Smooth muscle cell (in vitro differentiated cells): ENCODE measurements at regions not wholly inside any gene's neighbourhood (a gene's known extent, or its start where the extent isn't known, plus 50 kb on each side); places are given as distances from the start of the nearest gene placed in this dataset.

ENCODE experiments used
- DNase-seq: peaks from one replicate; lab custom pipeline; 2025; ENCODE audit not compliant: unreplicated experiment; lab: John Stamatoyannopoulos, UW
- H2AFZ ChIP-seq: fragments of 200-600 bp; sonication (generic); 2 replicates; pipeline ENCODE4 v1.6.0; 2016; ENCODE audit warnings: antibody characterized with exemption, low read depth, mild to moderate bottlenecking
- H3F3A ChIP-seq: fragments of 200-600 bp; sonication (generic); 2 replicates; pipeline ENCODE4 v1.6.0; 2017; ENCODE audit warnings: antibody characterized with exemption, low read depth
- H3K27ac ChIP-seq: fragments of 200-600 bp; sonication (generic); 2 replicates; pipeline ENCODE4 v1.5.1; 2016; ENCODE audit warnings: low read depth, mild to moderate bottlenecking
- H3K27me3 ChIP-seq: fragments of 200-600 bp; sonication (generic); 2 replicates; pipeline ENCODE4 v1.6.1; 2016; ENCODE audit warnings: low read depth, mild to moderate bottlenecking
- H3K36me3 ChIP-seq: fragments of 200-600 bp; sonication (generic); 2 replicates; pipeline ENCODE4 v1.5.1; 2016; ENCODE audit warnings: low read depth
- H3K4me1 ChIP-seq: fragments of 200-600 bp; sonication (generic); 2 replicates; pipeline ENCODE4 v1.5.1; 2016; ENCODE audit warnings: low read depth
- H3K4me2 ChIP-seq: fragments of 200-600 bp; sonication (generic); 2 replicates; pipeline ENCODE4 v1.6.0; 2016; ENCODE audit warnings: mild to moderate bottlenecking
- H3K4me3 ChIP-seq: fragments of 200-600 bp; sonication (generic); 2 replicates; pipeline ENCODE4 v1.5.1; 2016; ENCODE audit warnings: mild to moderate bottlenecking
- H3K79me2 ChIP-seq: fragments of 200-600 bp; sonication (generic); 2 replicates; pipeline ENCODE4 v1.6.0; 2016; ENCODE audit warnings: low read depth, mild to moderate bottlenecking
- H3K9ac ChIP-seq: fragments of 200-600 bp; sonication (generic); 2 replicates; pipeline ENCODE4 v1.6.0; 2016; ENCODE audit warnings: low read depth
- H3K9me3 ChIP-seq: fragments of 200-600 bp; sonication (generic); replicated peaks from 2 replicates; pipeline ENCODE4 v1.5.1; 2016; ENCODE audit warnings: low read depth
- H4K20me1 ChIP-seq: fragments of 200-600 bp; sonication (generic); 2 replicates; pipeline ENCODE4 v1.6.0; 2016; ENCODE audit warnings: low read depth
- WGBS: methylation state at CpG from one replicate; pipeline ENCODE4 v1.1.7; 2016; ENCODE audit warnings: low lambda C conversion rate; 5-methylcytosine and 5-hydroxymethylcytosine counted together
- TF ChIP-seq, protein P1 (sequence below): fragments of 200-600 bp; sonication (generic); IDR thresholded peaks from 2 replicates; pipeline ENCODE4 v1.5.1; 2017; ENCODE audit warnings: borderline replicate concordance, mild to moderate bottlenecking, antibody characterized with exemption; ENCODE audit not compliant: insufficient read depth, poor library complexity, severe bottlenecking

DNA sequence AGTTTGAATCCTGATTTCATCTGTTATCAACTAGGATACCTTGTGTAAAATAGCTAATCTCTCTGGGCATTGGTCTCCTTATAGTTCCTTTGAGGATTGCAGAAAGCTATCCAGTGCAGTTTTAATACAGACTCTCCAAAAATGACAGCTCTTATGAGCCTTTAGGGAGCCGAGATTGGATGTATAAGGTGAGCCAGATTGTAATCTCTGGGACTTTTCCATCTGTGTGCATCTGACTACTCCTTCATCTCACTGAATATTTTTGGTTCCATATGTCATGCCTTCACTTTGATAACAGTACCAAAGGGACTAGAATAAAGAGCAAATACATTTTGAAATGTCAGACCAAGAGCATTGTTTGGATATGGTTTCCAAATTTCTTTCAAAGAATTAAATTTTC, 367.2 kb downstream of the TMEM232 start:
- H3K79me2 ChIP-seq: no peaks in the 10 kb centered on the region

DNA sequence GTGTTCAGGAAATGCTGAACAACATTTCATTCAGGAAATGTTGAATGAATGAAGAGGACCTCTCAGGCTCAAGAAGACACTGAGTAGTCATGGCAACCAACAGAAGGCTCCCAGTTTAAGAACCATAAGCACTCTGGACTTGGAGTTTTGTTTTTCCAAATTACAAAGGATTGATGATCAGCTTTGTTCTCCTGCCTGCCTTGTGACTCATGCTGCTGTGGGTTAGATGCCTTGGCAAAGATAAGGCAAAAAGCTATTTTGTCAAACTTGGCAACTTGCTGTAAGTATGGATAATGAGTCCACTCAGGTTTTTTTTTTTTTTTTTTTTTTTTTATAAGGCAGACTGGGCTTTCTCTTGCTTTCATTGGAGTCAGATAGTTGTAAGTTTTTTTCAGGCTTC, 365.0 kb downstream of the TMEM232 start:
- Histone ChIP-seq H3K9ac (no peak overlapping the region), H3K79me2 (no peaks in the 10 kb centered on the region), H3K4me1 (no peaks in the 10 kb centered on the region), H3F3A (no peaks in the 10 kb centered on the region), H3K27me3 (no peaks in the 10 kb centered on the region), H3K36me3 (no peaks in the 10 kb centered on the region), H2AFZ (no peak overlapping the region), H4K20me1 (no peaks in the 10 kb centered on the region), H3K4me3 (no peak overlapping the region), H3K4me2 (no peak overlapping the region), H3K9me3 (no peaks in the 10 kb centered on the region), H3K27ac (no peak overlapping the region)
- DNase-seq: no peak
- TF ChIP-seq, protein P1, sequence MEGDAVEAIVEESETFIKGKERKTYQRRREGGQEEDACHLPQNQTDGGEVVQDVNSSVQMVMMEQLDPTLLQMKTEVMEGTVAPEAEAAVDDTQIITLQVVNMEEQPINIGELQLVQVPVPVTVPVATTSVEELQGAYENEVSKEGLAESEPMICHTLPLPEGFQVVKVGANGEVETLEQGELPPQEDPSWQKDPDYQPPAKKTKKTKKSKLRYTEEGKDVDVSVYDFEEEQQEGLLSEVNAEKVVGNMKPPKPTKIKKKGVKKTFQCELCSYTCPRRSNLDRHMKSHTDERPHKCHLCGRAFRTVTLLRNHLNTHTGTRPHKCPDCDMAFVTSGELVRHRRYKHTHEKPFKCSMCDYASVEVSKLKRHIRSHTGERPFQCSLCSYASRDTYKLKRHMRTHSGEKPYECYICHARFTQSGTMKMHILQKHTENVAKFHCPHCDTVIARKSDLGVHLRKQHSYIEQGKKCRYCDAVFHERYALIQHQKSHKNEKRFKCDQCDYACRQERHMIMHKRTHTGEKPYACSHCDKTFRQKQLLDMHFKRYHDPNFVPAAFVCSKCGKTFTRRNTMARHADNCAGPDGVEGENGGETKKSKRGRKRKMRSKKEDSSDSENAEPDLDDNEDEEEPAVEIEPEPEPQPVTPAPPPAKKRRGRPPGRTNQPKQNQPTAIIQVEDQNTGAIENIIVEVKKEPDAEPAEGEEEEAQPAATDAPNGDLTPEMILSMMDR: no peak

More for the DNA sequence above, 367.2 kb downstream of the TMEM232 start:
- no peak for DNase-seq
- H3K4me3 ChIP-seq: no peak overlapping the region
- no peaks in the 10 kb centered on the region for H3K27me3 ChIP-seq
- TF ChIP-seq, protein P1: no peak
- no peak overlapping the region for H3K9ac ChIP-seq
- no peaks in the 10 kb centered on the region for H3K4me1 ChIP-seq
- no peak overlapping the region for H3K4me2 ChIP-seq
- no peaks in the 10 kb centered on the region for H3K36me3 ChIP-seq
- 95% methylated on average over 1 of the region's 1 CpG for WGBS
- H2AFZ ChIP-seq: no peak overlapping the region
- H3F3A ChIP-seq: no peaks in the 10 kb centered on the region
- no peak overlapping the region for H3K27ac ChIP-seq
- H3K9me3 ChIP-seq: no peaks in the 10 kb centered on the region
- H4K20me1 ChIP-seq: no peaks in the 10 kb centered on the region

DNA sequence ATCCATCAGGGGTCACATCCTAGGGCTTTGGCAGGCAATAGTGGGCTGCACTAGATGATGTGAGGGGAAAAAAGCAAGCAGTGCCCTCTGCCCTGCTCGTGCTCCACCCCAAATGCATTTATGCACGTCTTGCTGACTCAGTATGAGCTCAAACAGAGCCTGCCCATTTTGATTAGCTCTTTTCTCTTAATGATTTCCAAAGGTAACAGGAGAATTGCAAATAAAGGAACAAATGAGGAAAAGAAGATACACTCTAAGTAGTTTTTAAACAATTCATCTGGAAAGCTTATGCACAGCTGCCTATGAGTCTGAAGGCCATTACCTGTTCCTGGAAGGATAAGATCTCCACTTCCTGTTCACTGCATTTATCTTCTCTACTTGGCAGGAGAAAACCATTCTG, 364.2 kb downstream of the TMEM232 start:
- H3K4me2 ChIP-seq: no peak overlapping the region

DNA sequence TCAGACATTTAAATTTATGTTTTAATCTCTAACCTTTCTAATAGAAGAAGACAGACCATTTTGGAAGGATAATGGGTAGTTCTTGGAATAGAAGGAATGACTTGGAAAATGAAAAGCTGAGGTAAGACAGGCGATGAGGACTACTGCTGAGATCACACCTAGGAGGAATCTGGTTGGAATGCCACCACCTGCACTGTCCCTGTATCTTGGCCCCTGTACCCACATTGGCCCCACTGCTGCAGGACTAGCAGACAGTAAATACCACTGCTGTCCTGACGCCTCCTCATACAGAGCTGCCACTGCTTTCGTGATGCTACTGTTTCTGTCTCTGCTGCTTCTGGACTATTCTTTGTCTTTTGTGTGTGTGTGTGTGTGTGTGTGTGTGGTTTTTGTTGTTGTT, 359.8 kb downstream of the TMEM232 start:
- Histone ChIP-seq H3K79me2 (no peaks in the 10 kb centered on the region), H3K27me3 (no peaks in the 10 kb centered on the region), H3K4me2 (no peak overlapping the region), H3K4me3 (no peak overlapping the region), H3F3A (no peaks in the 10 kb centered on the region), H3K9ac (no peak overlapping the region), H3K4me1 (no peaks in the 10 kb centered on the region), H3K27ac (no peak overlapping the region), H3K9me3 (no peaks in the 10 kb centered on the region), H4K20me1 (no peaks in the 10 kb centered on the region), H3K36me3 (no peaks in the 10 kb centered on the region), H2AFZ (no peak overlapping the region)
- no peak for DNase-seq
- TF ChIP-seq, protein P1: no peak
- 74% methylated on average over 3 of the region's 3 CpGs for WGBS

More for the DNA sequence above, 364.2 kb downstream of the TMEM232 start:
- no peaks in the 10 kb centered on the region for H3F3A ChIP-seq
- WGBS: 72% methylated on average over 2 of the region's 2 CpGs
- H3K27me3 ChIP-seq: no peaks in the 10 kb centered on the region
- H3K4me3 ChIP-seq: no peak overlapping the region
- no peaks in the 10 kb centered on the region for H4K20me1 ChIP-seq
- no peak for DNase-seq
- no peak overlapping the region for H3K9ac ChIP-seq
- H3K36me3 ChIP-seq: no peaks in the 10 kb centered on the region
- H3K79me2 ChIP-seq: no peaks in the 10 kb centered on the region
- TF ChIP-seq, protein P1: no peak
- H3K4me1 ChIP-seq: no peaks in the 10 kb centered on the region
- no peaks in the 10 kb centered on the region for H3K9me3 ChIP-seq
- no peak overlapping the region for H2AFZ ChIP-seq
- no peak overlapping the region for H3K27ac ChIP-seq
